CD14-positive monocyte (primary cell): ENCODE measurements at regions not wholly inside any gene's neighbourhood (a gene's known extent, or its start where the extent isn't known, plus 50 kb on each side); places are given as distances from the start of the nearest gene placed in this dataset.

Experiments
- DNase-seq, 3 donors: peaks; one replicate each; pipeline ENCODE4 v3.0.0-alpha.2; 2011 to 2022
- H2AFZ ChIP-seq: 2 replicates; pipeline ENCODE4 v1.6.0; 2012; ENCODE audit warnings: mild to moderate bottlenecking, low read depth, low read length, inconsistent platforms; ENCODE audit not compliant: insufficient read depth, poor library complexity, severe bottlenecking
- H3K27ac ChIP-seq, 2 donors: 1 replicate in 1 of 2; 2 replicates in 1 of 2; pipeline ENCODE4 v1.5.1; 2012 to 2013; ENCODE audit warnings: low read length in 2 of 2, control low read depth in 1 of 2, inconsistent platforms in 1 of 2, low read depth in 1 of 2, mild to moderate bottlenecking in 1 of 2
- H3K27me3 ChIP-seq, 2 donors: one replicate each; pipeline versions ENCODE4 v1.6.0 to v1.6.1; 2011 to 2013; ENCODE audit warnings: low read length in 2 of 2; ENCODE audit not compliant: control insufficient read depth in 2 of 2, insufficient read depth in 2 of 2
- H3K36me3 ChIP-seq, 2 donors: replicated peaks in 1 of 2; 1 replicate in 1 of 2; 2 replicates in 1 of 2; pipeline versions ENCODE4 v1.5.1 to v1.6.1; 2012 to 2013; ENCODE audit warnings: low read length in 2 of 2, control low read depth in 1 of 2, inconsistent platforms in 1 of 2, mild to moderate bottlenecking in 1 of 2; ENCODE audit not compliant: insufficient read depth in 2 of 2, control insufficient read depth in 1 of 2
- H3K4me1 ChIP-seq, 2 donors: 1 replicate in 1 of 2; 2 replicates in 1 of 2; pipeline versions ENCODE4 v1.5.1 to v1.6.1; 2012 to 2013; ENCODE audit warnings: low read length in 2 of 2, control low read depth in 1 of 2, inconsistent platforms in 1 of 2, mild to moderate bottlenecking in 1 of 2, moderate library complexity in 1 of 2; ENCODE audit not compliant: insufficient read depth in 2 of 2, control insufficient read depth in 1 of 2
- H3K4me2 ChIP-seq: replicated peaks from 2 replicates; pipeline ENCODE3; 2012; ENCODE audit warnings: low read length, moderate library complexity, mild to moderate bottlenecking; ENCODE audit not compliant: poor library complexity, severe bottlenecking; ENCODE audit errors: extremely low read depth
- H3K4me3 ChIP-seq, 3 experiments: fragments of 200-600 bp in 1 of 3; sonication (generic) in 1 of 3; replicated peaks in 1 of 3; 1 replicate in 2 of 3; 2 replicates in 1 of 3; pipeline ENCODE4 v1.5.1; 2011 to 2013; ENCODE audit warnings: low read length in 3 of 3, mild to moderate bottlenecking in 3 of 3, control low read depth in 2 of 3, low read depth in 2 of 3, inconsistent platforms in 1 of 3, moderate library complexity in 1 of 3
- H3K79me2 ChIP-seq: 2 replicates; pipeline ENCODE4 v1.6.0; 2012; ENCODE audit warnings: mild to moderate bottlenecking, control low read depth, inconsistent platforms, low read length, moderate library complexity; ENCODE audit not compliant: insufficient read depth
- H3K9ac ChIP-seq: 2 replicates; pipeline ENCODE4 v1.6.0; 2017; ENCODE audit warnings: low read length, mild to moderate bottlenecking; ENCODE audit not compliant: insufficient read depth, poor library complexity, severe bottlenecking
- H3K9me3 ChIP-seq, 2 donors: replicated peaks in 1 of 2; 1 replicate in 1 of 2; 2 replicates in 1 of 2; pipeline versions ENCODE4 v1.5.1 to v1.6.1; 2012 to 2013; ENCODE audit warnings: low read length in 2 of 2, control low read depth in 1 of 2; ENCODE audit not compliant: control insufficient read depth in 1 of 2, insufficient read depth in 1 of 2
- H4K20me1 ChIP-seq: 2 replicates; pipeline ENCODE4 v1.6.0; 2012; ENCODE audit warnings: mild to moderate bottlenecking, low read length, control low read depth, moderate library complexity; ENCODE audit not compliant: insufficient read depth
- H3K27ac Mint-ChIP-seq, 7 donors: one replicate each; pipeline ENCODE4 v1.8.0; 2020; ENCODE audit warnings: mild to moderate bottlenecking in 7 of 7, mixed read lengths in 7 of 7, moderate library complexity in 6 of 7, inconsistent platforms in 2 of 7
- H3K27me3 Mint-ChIP-seq, 3 donors: one replicate each; pipeline ENCODE4 v1.8.0; 2021 to 2022; ENCODE audit warnings: low read depth in 3 of 3, mild to moderate bottlenecking in 3 of 3, mixed read lengths in 3 of 3, moderate library complexity in 3 of 3, inconsistent platforms in 1 of 3
- H3K36me3 Mint-ChIP-seq, 2 donors: one replicate each; pipeline ENCODE4 v1.8.0; 2020; ENCODE audit warnings: mixed read lengths in 2 of 2, inconsistent platforms in 1 of 2, mild to moderate bottlenecking in 1 of 2
- H3K4me1 Mint-ChIP-seq: one replicate; pipeline ENCODE4 v1.8.0; 2020; ENCODE audit warnings: mild to moderate bottlenecking, mixed read lengths
- H3K4me3 Mint-ChIP-seq, 2 donors: one replicate each; pipeline ENCODE4 v1.8.0; 2020; ENCODE audit warnings: mild to moderate bottlenecking in 2 of 2, mixed read lengths in 2 of 2, moderate library complexity in 1 of 2
- H3K9me3 Mint-ChIP-seq, 7 donors: one replicate each; pipeline ENCODE4 v1.8.0; 2020 to 2022; ENCODE audit warnings: mixed read lengths in 7 of 7, mild to moderate bottlenecking in 6 of 7, moderate library complexity in 6 of 7, inconsistent platforms in 2 of 7
- CTCF ChIP-seq: fragments of 200-600 bp; IDR thresholded peaks from one replicate; pipeline ENCODE4 v1.8.0; 2022; ENCODE audit warnings: antibody characterized with exemption, mild to moderate bottlenecking
- WGBS: methylation state at CpG from one replicate; pipeline ENCODE4 v1.1.5; 2013; ENCODE audit warnings: missing lambda C conversion rate; ENCODE audit not compliant: insufficient coverage; 5-methylcytosine and 5-hydroxymethylcytosine counted together
- intact Hi-C, 2 donors: fragments of 100-400 bp; cut with micrococcal nuclease; formaldehyde crosslinking; loops; one replicate each; pipeline versions ENCODE4 v1.15.0 to v1.15.1; 2023

- WGBS = no CpG with 5 or more reads among the region's 1 CpG
- Histone ChIP-seq H3K27me3 (no peaks in the 10 kb centered on the region), H3K4me3 (no peak overlapping the region), H4K20me1 (no peaks in the 10 kb centered on the region), H3K36me3 (no peaks in the 10 kb centered on the region), H3K27ac (no peak overlapping the region), H3K4me2 (no peak overlapping the region), H3K4me1 (no peaks in the 10 kb centered on the region), H3K9ac (no peak overlapping the region), H3K79me2 (no peaks in the 10 kb centered on the region), H3K9me3 (no peaks in the 10 kb centered on the region), H2AFZ (no peak overlapping the region)
- Mint-ChIP-seq H3K9me3 (peaks cover 0 to 3% (median 0%) of the 10 kb centered on the region in 7 donors), H3K36me3 (no peaks in the 10 kb centered on the region), H3K4me1 (no peaks in the 10 kb centered on the region), H3K27me3 (no peaks in the 10 kb centered on the region), H3K4me3 (no peak overlapping the region), H3K27ac (no peak overlapping the region)
- DNase-seq = no peak
- TF ChIP-seq CTCF = no peak
- intact Hi-C loops = no loop called here
These were observed 1628.3 kb downstream of the PCDH9 start for GRCh38 chr13:65601855-65602254.

- no peak overlapping the region for H3K27ac ChIP-seq
- TF ChIP-seq CTCF = no peak
- no peak overlapping the region for H3K4me3 ChIP-seq
- Mint-ChIP-seq H3K36me3 (no peaks in the 10 kb centered on the region), H3K27ac (no peak overlapping the region), H3K9me3 (peaks cover 0 to 3% (median 0%) of the 10 kb centered on the region in 7 donors), H3K4me3 (no peak overlapping the region), H3K4me1 (no peaks in the 10 kb centered on the region), H3K27me3 (no peaks in the 10 kb centered on the region)
- intact Hi-C loops = no loop called here
- no peaks in the 10 kb centered on the region for H3K36me3 ChIP-seq
- DNase-seq = no peak
- H3K4me2 ChIP-seq = no peak overlapping the region
- no peaks in the 10 kb centered on the region for H3K79me2 ChIP-seq
- H2AFZ ChIP-seq = no peak overlapping the region
- no peaks in the 10 kb centered on the region for H3K27me3 ChIP-seq
- H3K9ac ChIP-seq = no peak overlapping the region
- no peaks in the 10 kb centered on the region for H3K4me1 ChIP-seq
- H4K20me1 ChIP-seq = no peaks in the 10 kb centered on the region
- H3K9me3 ChIP-seq = no peaks in the 10 kb centered on the region
- WGBS = no CpG with 5 or more reads among the region's 4 CpGs
These were observed 1629.4 kb downstream of the PCDH9 start for GRCh38 chr13:65600702-65601101.
